ENCODE measurements at regions not wholly inside any gene's neighbourhood (a gene's known extent, or its start where the extent isn't known, plus 50 kb on each side); places are given as distances from the start of the nearest gene placed in this dataset.

DNA sequence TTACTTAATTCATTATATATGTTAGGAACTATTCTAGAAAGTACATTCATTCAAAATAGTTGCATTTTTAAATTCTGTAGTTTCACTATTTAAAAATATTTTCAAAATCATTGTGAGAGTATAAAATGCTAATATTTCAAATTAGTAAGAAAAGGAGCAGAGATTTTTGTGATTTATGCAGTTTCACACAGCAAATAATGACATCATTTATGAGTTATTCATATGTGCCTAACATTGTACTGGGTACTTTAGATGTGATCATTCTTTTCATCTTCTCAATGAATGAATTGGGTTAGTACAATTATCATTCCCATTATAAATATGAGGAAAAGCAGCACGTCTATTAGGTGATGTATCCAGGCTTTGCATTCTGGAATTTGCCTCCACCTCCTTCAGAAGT lies 1451.0 kb upstream of the IGFBP7 start:
- Mint-ChIP-seq H3K27me3 (no peaks in the 10 kb centered on the region), H3K4me3 (no peak overlapping the region), H3K9me3 (peaks cover 6% of the 10 kb centered on the region), H3K36me3 (ENCODE audit: low read depth) (no peaks in the 10 kb centered on the region), H3K27ac (no peak overlapping the region), H3K4me1 (ENCODE audit: low read depth) (no peaks in the 10 kb centered on the region)
- intact Hi-C loops (cut with DNase I, micrococcal nuclease): no loop called here
- POLR2A ChIA-PET: no interaction called here
- no peak overlapping the region for H3K4me3 ChIP-seq (ENCODE audit: low read length)
- no peaks in the 10 kb centered on the region for H3K27me3 ChIP-seq (ENCODE audit: control insufficient read depth in 1 of 2, insufficient read depth in 2 of 2, low read length in 2 of 2)
- CTCF ChIA-PET: no interaction called here
- DNase-seq (no peak), ATAC-seq (ENCODE audit: poor library complexity) (no peak)
- no peaks in the 10 kb centered on the region for H3K4me1 ChIP-seq (ENCODE audit: insufficient read depth, low read length)
- H3K9me3 ChIP-seq (ENCODE audit: control insufficient read depth in 1 of 2, insufficient read depth in 1 of 2, low read length in 2 of 2): peaks cover 0 to 3% of the 10 kb centered on the region in 2 experiments
- TF ChIP-seq CTCF (IDR thresholded peaks at IDR 0.05): no peak
- H3K27ac ChIP-seq (ENCODE audit: low read depth in 1 of 2, low read length in 2 of 2): no peak overlapping the region
- no peaks in the 10 kb centered on the region for H3K36me3 ChIP-seq (ENCODE audit: insufficient read depth, low read length)

DNA sequence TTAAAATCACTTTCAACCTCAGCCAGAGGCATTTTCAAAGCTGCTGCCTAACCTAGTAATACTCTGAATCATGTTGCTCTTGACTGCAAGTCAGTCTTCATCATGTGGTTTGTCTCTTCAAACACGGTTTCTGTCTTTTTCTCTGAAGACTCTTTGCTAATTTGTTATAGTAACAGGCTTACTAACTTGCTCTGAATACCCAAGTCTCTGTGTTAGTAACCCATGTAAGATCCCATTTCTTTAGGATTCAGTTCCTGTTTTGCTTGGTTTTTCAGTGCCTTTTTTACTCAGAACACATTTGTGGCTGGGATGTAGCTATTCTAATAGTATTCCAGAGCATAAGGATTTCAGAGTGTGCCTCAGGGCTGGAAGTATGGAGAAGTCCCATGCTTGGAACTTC lies 1450.6 kb upstream of the IGFBP7 start:
- no peak for DNase-seq
- Mint-ChIP-seq H3K4me3 (no peak overlapping the region), H3K27ac (no peak overlapping the region), H3K4me1 (ENCODE audit: low read depth) (no peaks in the 10 kb centered on the region), H3K27me3 (no peaks in the 10 kb centered on the region), H3K9me3 (peaks cover 6% of the 10 kb centered on the region), H3K36me3 (ENCODE audit: low read depth) (no peaks in the 10 kb centered on the region)
- intact Hi-C loops (cut with DNase I, micrococcal nuclease): no loop called here
- Histone ChIP-seq H3K4me3 (ENCODE audit: low read length) (no peak overlapping the region), H3K27me3 (ENCODE audit: control insufficient read depth in 1 of 2, insufficient read depth in 2 of 2, low read length in 2 of 2) (no peaks in the 10 kb centered on the region), H3K9me3 (ENCODE audit: control insufficient read depth in 1 of 2, insufficient read depth in 1 of 2, low read length in 2 of 2) (peaks cover 0 to 3% of the 10 kb centered on the region in 2 experiments), H3K36me3 (ENCODE audit: insufficient read depth, low read length) (no peaks in the 10 kb centered on the region), H3K4me1 (ENCODE audit: insufficient read depth, low read length) (no peaks in the 10 kb centered on the region), H3K27ac (ENCODE audit: low read depth in 1 of 2, low read length in 2 of 2) (no peak overlapping the region)
- CTCF ChIA-PET: no interaction called here
- no peak for ATAC-seq (ENCODE audit: poor library complexity)
- no peak for TF ChIP-seq CTCF (IDR thresholded peaks at IDR 0.05)
- POLR2A ChIA-PET: no interaction called here

DNA sequence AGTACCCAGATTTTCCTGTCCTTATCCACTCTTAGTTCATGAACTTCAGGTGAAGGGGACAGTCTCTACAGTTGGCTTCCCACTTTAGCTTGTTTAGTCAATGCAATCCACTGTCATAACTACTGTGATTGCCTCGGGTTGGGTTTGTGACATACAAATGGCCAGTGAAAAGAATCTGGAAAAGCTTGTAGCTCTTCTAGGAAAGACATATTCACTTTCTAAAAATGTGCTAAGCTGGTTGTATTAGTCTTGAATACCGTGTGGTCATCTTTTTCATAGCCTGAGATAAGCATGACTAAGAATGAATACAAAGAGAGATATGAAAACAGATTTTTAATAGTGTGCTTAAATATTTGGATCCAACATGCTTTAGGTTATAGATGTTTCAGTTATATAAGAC lies 1443.5 kb upstream of the IGFBP7 start:
- no peak overlapping the region for H3K27ac ChIP-seq (ENCODE audit: low read depth in 1 of 2, low read length in 2 of 2)
- no peaks in the 10 kb centered on the region for H3K4me1 ChIP-seq (ENCODE audit: insufficient read depth, low read length)
- DNase-seq (no peak), ATAC-seq (ENCODE audit: poor library complexity) (no peak)
- Mint-ChIP-seq H3K36me3 (ENCODE audit: low read depth) (no peaks in the 10 kb centered on the region), H3K27ac (no peak overlapping the region), H3K4me3 (no peak overlapping the region), H3K27me3 (no peaks in the 10 kb centered on the region), H3K4me1 (ENCODE audit: low read depth) (no peaks in the 10 kb centered on the region), H3K9me3 (peaks cover 6% of the 10 kb centered on the region)
- POLR2A ChIA-PET: no interaction called here
- CTCF ChIA-PET: no interaction called here
- peaks cover 3 to 4% of the 10 kb centered on the region in 2 experiments for H3K9me3 ChIP-seq (ENCODE audit: control insufficient read depth in 1 of 2, insufficient read depth in 1 of 2, low read length in 2 of 2)
- no peak overlapping the region for H3K4me3 ChIP-seq (ENCODE audit: low read length)
- no peak for TF ChIP-seq CTCF (IDR thresholded peaks at IDR 0.05)
- intact Hi-C loops (cut with DNase I, micrococcal nuclease): no loop called here
- H3K36me3 ChIP-seq (ENCODE audit: insufficient read depth, low read length): no peaks in the 10 kb centered on the region
- no peaks in the 10 kb centered on the region for H3K27me3 ChIP-seq (ENCODE audit: control insufficient read depth in 1 of 2, insufficient read depth in 2 of 2, low read length in 2 of 2)

Data from CD4-positive, alpha-beta T cell (primary cell).